ENCODE measurements at regions not wholly inside any gene's neighbourhood (a gene's known extent, or its start where the extent isn't known, plus 50 kb on each side); places are given as distances from the start of the nearest gene placed in this dataset.

DNA sequence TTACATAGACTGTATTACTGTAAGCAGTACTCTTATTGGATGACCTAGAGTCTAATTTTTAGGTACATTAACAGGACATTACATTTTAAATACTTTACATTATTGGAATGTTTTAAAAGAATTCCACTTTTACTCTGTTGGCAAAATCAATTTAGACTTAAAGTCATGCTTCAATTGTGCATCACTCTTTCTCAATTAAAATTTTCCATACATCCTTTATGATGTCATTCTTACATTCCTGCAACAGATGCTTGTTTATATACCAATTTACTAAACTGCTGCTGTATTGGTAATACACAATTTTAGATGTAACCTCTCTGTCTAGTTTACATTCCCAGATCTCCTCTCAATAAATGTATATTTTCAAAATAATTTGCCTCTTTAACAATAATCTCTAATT is 440.1 kb downstream of the ZEB2 start:
- H3K4me3 ChIP-seq (ENCODE audit: low read length), result no peak overlapping the region
- no peak for TF ChIP-seq ZNF274 (IDR thresholded peaks at IDR 0.05; ENCODE audit: low read depth, low read length)

DNA sequence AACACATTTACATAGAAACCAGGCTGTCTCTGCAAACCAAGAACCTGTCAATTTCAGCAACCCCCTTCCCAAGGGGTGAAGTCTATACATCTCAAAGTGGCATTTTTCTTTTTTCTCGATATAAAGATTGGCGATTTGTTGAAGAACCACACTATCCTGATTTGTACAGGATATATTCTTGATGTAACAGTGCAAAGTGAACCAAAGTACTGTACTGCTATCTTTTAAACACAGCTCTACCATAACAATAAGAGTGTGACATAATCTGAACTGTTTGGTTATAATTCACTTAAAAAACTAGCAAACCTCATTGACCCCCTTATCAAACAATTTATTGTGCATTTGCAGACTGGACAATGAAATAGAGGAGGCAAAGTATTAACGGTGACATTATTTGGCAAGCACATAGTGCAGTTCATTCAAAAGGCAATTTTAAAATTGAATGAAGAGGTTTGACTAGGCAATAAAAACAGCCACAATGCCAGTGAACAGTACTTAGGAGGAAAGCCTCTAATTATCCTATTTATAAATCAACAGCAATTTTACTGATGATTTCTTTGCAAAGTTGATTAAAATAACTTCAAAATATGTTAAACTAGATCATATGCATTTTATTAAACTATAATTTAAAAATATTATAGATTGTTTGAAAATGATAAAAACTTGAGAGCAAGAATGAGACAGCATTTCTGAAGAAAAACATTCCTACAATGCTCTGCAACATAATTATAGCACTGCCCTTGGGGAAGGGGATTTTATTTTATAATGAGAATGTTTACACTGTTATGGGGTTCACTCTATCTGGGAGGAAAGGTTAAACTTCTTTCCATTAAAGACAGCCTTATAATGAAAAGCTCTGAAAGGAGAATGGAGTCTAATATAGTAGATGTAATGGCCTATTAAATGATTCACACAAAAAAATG is 440.9 kb downstream of the ZEB2 start:
- no peak overlapping the region for H3K4me3 ChIP-seq (ENCODE audit: low read length)
- no peak for TF ChIP-seq ZNF274 (IDR thresholded peaks at IDR 0.05; ENCODE audit: low read depth, low read length)

DNA sequence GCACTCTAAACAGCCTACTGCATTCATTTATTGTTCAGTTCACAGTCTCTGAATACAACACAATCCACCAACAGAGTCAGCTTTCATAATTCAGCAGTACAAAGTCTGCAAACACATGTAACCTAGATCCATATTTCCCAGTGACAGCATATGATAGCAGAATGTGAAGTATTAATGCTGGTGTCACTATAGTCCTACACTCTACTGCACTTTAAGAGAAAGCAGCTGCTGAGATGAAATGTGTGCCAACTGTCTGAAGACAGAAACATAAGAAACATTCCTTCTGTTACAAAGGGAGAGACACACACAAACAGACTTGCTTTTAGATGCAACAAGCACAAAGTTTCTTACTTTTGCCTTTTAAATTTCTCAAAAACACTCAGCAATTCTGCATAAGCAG is 441.8 kb downstream of the ZEB2 start:
- no peak overlapping the region for H3K4me3 ChIP-seq (ENCODE audit: low read length)
- TF ChIP-seq ZNF274 (IDR thresholded peaks at IDR 0.05; ENCODE audit: low read depth, low read length), result no peak

DNA sequence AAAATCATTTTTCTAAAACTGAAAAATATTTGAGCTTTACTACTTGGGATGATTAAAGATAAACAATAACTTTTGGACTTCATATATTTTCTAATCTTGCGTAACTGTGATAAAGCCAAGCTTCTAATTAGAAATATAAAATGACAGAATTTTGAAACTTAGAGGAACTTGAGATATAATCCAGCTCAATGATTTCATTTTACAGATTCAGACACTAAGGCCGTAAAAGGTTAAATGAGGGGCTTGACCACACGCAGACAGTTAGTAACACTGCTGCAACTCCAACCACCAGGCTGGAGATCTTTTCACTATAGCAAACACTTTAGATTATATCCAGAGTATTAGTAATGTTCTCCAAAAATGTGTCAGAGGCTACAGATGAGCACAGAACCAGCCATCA is 445.5 kb downstream of the ZEB2 start:
- TF ChIP-seq ZNF274 (IDR thresholded peaks at IDR 0.05; ENCODE audit: low read depth, low read length), result no peak
- no peak overlapping the region for H3K4me3 ChIP-seq (ENCODE audit: low read length)

DNA sequence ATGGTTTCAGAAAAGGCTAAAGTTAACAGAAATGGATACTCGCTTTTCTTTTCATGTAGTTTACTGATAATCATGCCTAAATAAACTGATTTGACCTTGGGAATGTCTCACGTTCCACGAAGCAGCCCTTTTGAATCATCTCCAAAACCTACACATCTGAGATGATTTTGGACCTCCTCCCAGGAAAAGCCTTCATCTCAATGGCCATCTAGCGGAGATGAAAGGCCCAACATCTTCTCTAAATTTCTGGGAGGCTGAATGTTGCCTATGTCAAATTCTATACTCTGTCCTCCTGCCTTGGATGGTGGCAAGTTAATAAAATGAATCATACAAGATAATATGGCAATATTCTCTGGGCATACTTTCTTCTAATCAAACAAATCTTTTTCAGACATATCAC is 448.5 kb downstream of the ZEB2 start:
- no peak overlapping the region for H3K4me3 ChIP-seq (ENCODE audit: low read length)
- no peak for TF ChIP-seq ZNF274 (IDR thresholded peaks at IDR 0.05; ENCODE audit: low read depth, low read length)

DNA sequence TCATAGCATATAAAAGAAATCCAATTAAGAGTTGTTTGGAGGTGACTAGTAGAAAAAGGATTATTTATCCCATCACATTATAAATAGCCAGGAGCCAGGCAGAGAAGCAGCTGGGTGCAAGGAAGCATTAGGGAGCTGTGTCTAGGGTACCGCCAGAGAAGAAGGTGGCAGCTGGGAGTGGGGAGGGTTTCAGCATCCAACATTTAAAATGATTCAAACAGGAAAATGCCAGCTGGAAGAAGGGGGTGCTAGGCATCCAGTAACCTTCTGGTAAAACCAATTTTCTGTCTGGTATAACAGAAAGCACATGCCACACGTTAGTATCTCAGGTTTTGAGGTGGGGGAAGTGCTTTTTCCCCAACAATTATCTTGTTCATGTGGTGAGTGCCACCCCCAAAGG is 452.4 kb downstream of the ZEB2 start:
- no peak overlapping the region for H3K4me3 ChIP-seq (ENCODE audit: low read length)
- no peak for TF ChIP-seq ZNF274 (IDR thresholded peaks at IDR 0.05; ENCODE audit: low read depth, low read length)

DNA sequence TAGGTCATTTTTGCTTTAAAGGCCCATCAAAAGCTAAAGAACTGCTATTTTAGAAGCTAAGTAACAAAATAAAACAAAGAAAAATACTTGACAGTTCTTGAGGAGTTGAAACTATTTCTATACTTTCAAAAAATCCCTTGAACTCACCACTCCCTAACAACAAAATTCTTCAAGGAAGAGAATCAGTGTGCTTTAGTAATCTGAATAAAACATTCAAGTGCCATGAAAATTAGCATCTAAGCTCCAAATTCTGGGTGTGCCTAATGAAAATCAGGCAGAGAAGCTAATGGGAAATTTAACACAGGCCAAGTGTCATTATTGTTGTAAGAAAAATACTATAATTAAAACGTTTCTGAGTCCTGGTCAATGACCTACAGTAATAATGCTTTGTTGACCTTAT is 456.3 kb downstream of the ZEB2 start:
- H3K4me3 ChIP-seq (ENCODE audit: low read length), result no peak overlapping the region
- no peak for TF ChIP-seq ZNF274 (IDR thresholded peaks at IDR 0.05; ENCODE audit: low read depth, low read length)

DNA sequence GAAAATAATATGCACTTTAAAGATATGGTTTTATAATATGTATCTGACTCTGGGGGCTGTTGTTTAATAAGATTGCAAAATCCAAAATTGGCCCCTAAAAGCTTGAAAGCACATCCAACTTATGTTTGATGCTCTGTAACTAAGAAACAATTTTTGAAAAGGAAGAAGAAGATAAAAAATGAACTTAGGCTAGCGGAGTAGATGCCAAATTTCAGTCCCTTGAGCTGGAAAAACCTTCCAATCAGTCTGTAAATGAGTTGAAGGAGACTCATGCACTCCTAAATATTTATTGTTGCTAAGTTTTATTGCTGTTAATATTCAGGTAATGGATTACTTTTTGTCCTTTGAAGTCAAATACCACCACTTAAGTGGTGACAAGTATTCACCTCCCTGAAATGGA is 465.0 kb downstream of the ZEB2 start:
- H3K4me3 ChIP-seq (ENCODE audit: low read length), result no peak overlapping the region
- TF ChIP-seq ZNF274 (IDR thresholded peaks at IDR 0.05; ENCODE audit: low read depth, low read length), result no peak

DNA sequence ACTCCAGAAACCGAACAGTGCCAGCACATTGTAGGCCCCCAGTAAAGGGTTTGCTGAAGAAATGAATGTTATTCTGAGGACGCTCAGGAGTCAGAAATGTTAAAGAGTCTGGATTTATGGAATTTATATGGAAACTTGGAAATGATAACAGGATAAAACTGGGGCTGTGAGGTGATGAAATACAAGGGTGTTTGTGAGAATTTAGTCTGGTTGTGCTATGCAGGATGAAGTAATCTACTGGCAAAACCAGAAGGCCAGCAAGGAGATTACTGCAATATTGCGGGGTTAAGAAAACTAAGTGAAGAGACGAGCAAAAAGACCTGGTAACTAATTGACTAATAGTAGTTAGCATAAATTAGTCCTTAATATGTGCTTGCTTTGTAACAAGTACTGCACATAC is 467.8 kb downstream of the ZEB2 start:
- TF ChIP-seq ZNF274 (IDR thresholded peaks at IDR 0.05; ENCODE audit: low read depth, low read length), result no peak
- H3K4me3 ChIP-seq (ENCODE audit: low read length), result no peak overlapping the region

DNA sequence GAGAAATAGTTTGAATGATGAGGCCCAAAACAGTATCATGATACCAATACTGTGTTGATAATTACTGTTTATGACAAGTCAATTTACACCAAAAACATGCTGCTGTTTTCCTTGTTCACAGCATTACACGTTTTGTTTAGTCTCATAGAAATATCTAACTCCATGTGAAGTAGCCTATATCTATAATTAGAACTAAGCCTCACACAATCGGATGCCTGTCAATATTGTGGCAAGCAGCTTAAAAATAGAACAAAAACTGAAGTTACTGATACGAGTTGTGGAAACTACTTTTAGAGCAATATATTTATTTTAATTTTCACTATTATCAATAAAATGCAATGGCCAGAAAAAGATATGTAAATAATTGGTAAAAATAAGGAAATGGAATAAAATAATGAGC is 470.8 kb downstream of the ZEB2 start:
- no peak for TF ChIP-seq ZNF274 (IDR thresholded peaks at IDR 0.05; ENCODE audit: low read depth, low read length)
- no peak overlapping the region for H3K4me3 ChIP-seq (ENCODE audit: low read length)

DNA sequence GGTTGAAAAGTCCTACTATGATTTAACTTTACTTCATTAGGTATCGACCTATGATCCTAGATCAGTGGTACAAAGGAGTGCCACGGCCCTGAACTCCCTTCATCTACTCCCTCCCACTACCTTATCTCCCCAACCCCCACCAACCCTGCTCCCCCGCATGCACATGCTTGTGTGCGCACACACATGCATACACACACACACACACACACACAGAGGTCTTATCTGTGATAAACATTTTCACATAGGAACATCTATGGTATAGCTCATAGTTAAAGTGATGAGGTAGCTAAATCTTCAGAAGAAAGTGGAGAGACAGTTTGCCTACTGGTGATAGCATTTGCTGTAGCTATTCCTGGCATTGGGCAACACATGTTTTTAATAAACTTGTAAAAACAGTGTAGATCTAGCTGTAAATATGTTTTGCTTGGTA is 471.3 kb downstream of the ZEB2 start:
- H3K4me3 ChIP-seq (ENCODE audit: low read length), result no peak overlapping the region

DNA sequence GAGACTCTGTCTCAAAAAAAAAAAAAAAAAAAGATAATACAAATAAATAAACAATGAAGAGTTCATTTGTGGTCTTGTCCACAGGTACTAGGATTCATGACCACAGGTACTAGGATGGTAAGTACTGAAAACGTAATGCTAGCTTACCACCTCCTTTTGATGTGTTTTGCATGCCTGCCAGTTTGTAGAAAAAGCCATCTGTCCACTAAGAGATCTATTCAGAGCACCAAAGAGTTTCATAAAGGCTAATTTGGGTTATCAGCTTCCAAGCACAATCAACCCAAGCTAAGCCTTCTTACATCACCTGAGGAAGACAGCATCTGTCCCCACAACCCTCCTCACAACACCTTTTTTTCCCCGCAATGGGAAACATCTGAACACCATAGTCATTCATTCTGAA is 477.2 kb downstream of the ZEB2 start:
- no peak for TF ChIP-seq ZNF274 (IDR thresholded peaks at IDR 0.05; ENCODE audit: low read depth, low read length)
- no peak overlapping the region for H3K4me3 ChIP-seq (ENCODE audit: low read length)

More for the DNA sequence above, 471.3 kb downstream of the ZEB2 start:
- no peak for TF ChIP-seq ZNF274 (IDR thresholded peaks at IDR 0.05; ENCODE audit: low read depth, low read length)

DNA sequence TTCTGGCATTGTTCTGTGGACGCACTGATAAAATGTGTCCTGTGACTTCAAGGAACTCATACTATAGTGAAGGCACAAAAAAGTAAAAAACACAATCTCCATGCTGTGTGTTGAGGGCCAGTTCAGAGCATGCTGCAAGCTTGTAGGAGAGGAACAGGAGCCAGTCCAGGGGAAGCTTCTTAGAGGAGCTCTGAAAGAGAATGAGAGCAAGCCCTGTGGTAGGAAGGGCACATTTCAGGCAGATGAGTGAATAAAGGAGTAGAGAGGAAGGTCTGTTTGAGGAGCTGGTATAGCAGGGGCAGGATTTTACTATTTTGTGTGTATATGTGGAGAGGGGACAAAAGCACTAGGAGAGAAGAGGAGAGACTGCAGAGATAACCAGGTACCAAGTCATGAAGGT is 478.3 kb downstream of the ZEB2 start:
- no peak overlapping the region for H3K4me3 ChIP-seq (ENCODE audit: low read length)
- no peak for TF ChIP-seq ZNF274 (IDR thresholded peaks at IDR 0.05; ENCODE audit: low read depth, low read length)

DNA sequence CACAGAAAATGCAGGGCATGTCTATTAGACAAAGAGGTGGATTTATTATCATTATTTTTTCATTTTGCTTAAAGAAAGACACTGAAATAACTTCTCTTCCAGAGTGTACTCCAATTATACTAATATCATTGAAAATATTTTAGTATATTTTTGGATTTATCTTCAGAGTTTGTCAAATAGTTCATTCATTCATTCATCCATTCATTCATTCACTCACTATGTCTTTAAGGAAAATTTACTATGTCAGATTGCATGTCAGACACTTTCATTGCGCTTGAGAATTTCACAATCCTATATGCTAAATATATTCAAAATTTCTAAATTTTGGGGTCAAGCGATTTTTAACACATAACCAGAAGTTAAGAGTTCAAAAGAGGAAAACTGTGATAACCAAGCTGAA is 479.1 kb downstream of the ZEB2 start:
- H3K4me3 ChIP-seq (ENCODE audit: low read length), result no peak overlapping the region
- no peak for TF ChIP-seq ZNF274 (IDR thresholded peaks at IDR 0.05; ENCODE audit: low read depth, low read length)

DNA sequence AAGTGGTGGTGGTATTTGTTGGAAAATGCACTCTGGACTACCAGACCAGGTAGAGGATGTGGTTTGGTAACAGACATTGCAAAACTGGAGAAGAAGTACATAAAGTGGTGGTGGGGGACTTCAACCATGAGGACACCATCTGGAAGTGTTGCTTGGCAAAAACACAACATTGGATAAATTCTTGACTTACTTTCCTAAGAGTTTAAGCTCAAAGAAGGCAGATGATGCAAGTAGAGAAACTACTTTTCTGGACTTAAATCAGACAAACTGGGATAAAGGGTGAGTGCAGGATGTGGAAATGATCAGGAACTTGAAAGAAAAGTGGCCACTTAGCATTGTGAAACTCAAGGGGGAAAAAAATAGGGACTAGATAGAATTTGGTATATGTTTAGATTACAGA is 487.4 kb downstream of the ZEB2 start:
- no peak overlapping the region for H3K4me3 ChIP-seq (ENCODE audit: low read length)
- TF ChIP-seq ZNF274 (IDR thresholded peaks at IDR 0.05; ENCODE audit: low read depth, low read length), result no peak

DNA sequence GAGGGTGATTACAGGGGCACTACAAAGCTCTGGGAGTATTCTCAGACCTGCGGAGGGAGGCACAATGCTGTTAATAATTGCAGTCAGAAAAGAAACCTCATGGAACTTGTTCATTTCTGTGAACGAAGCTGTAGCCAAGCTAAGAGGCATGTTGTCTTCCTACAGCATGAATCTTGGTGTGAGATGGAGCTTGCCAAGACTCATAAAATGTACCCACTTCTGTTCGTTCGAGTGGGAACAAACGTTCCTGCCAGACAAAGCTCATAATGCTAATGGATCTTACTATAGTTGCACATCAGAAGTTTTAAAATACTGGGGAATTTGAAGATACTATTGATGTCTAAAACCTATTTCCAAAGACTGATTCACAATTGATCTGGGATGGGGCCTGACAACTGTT is 489.1 kb downstream of the ZEB2 start:
- H3K4me3 ChIP-seq (ENCODE audit: low read length), result no peak overlapping the region
- TF ChIP-seq ZNF274 (IDR thresholded peaks at IDR 0.05; ENCODE audit: low read depth, low read length), result no peak

Measured in GM08714 (cell line).